Kidney (tissue), 13 donors: ENCODE measurements at regions not wholly inside any gene's neighbourhood (a gene's known extent, or its start where the extent isn't known, plus 50 kb on each side); places are given as distances from the start of the nearest gene placed in this dataset.

ENCODE experiments used
- DNase-seq, 5 donors: peaks; one replicate each; pipeline ENCODE4 v3.0.0-alpha.2; 2013 to 2020
- FAIRE-seq: peaks from 2 replicates; lab custom pipeline; 2012; peaks lifted over from hg19 to GRCh38; lab: Jason Lieb, UNC
- H3K27ac ChIP-seq, 2 donors: one replicate each; pipeline ENCODE4 v1.7.0; 2013; ENCODE audit warnings: low read depth in 2 of 2, low read length in 2 of 2, inconsistent platforms in 1 of 2
- H3K27me3 ChIP-seq: one replicate; pipeline ENCODE4 v1.7.1; 2013; ENCODE audit warnings: low read length, inconsistent platforms; ENCODE audit not compliant: control insufficient read depth, insufficient read depth
- H3K36me3 ChIP-seq, 3 donors: one replicate each; pipeline versions ENCODE4 v1.7.0 to v1.7.1; 2013; ENCODE audit warnings: low read length in 3 of 3, control low read depth in 1 of 3, inconsistent platforms in 1 of 3; ENCODE audit not compliant: insufficient read depth in 3 of 3, control insufficient read depth in 2 of 3
- H3K4me1 ChIP-seq, 3 donors: one replicate each; pipeline versions ENCODE4 v1.7.0 to v1.7.1; 2013; ENCODE audit warnings: low read length in 3 of 3, inconsistent platforms in 1 of 3, low read depth in 1 of 3; ENCODE audit not compliant: control insufficient read depth in 2 of 3, insufficient read depth in 2 of 3
- H3K4me3 ChIP-seq, 3 donors: one replicate each; pipeline versions ENCODE4 v1.7.0 to v1.8.1; 2013; ENCODE audit warnings: low read length in 3 of 3, control low read depth in 1 of 3, inconsistent platforms in 1 of 3
- H3K9ac ChIP-seq, 3 donors: one replicate each; pipeline versions ENCODE4 v1.7.0 to v1.7.1; 2013; ENCODE audit warnings: low read length in 3 of 3, control low read depth in 1 of 3, inconsistent platforms in 1 of 3
- H3K9me3 ChIP-seq, 3 donors: one replicate each; pipeline versions ENCODE4 v1.7.0 to v1.7.1; 2013; ENCODE audit warnings: low read length in 3 of 3, control low read depth in 1 of 3, inconsistent platforms in 1 of 3; ENCODE audit not compliant: control insufficient read depth in 2 of 3, insufficient read depth in 1 of 3
- intact Hi-C: fragments of 100-400 bp; cut with DNase I; formaldehyde crosslinking; loops from one replicate; pipeline ENCODE4 v1.11.1; 2022
- TF ChIP-seq, protein P1 (sequence below): IDR thresholded peaks from 3 replicates; pipeline ENCODE4 v1.5.1; 2012; ENCODE audit warnings: mild to moderate bottlenecking, moderate library complexity, borderline replicate concordance; ENCODE audit not compliant: insufficient read depth; ENCODE audit errors: extremely low read depth
- donor health status: control.
- donor health status: control.
- donor health status: control.
- donor health status: control.
- donor health status: control.
- donor health status: DM: yes; HTN: yes; CAD: no.
- donor health status: Normal renal cell carcinoma (clear cell type).

DNA sequence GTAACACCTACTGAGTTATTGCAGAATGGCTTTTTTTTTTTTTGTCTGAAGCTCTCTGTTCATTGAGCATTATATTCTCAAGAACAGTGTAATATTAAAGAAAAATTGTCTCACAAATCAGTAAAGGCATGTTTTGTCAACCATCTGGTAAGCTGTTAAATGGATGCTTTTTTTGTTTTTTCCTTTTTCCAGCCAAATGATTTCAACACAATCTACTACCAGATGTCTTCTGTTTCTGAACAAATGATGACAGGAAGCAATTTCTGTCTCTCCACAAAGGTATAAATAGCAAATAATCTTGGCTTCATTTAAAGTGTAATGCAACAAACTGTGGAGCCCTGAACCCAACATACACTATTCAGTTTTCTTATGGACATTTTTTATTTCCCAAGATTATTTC, 78.6 kb upstream of the RGS2 start:
- no peak overlapping the region for H3K4me3 ChIP-seq
- H3K36me3 ChIP-seq: no peaks in the 10 kb centered on the region
- no peak overlapping the region for H3K27ac ChIP-seq
- H3K4me1 ChIP-seq: no peaks in the 10 kb centered on the region
- intact Hi-C loops: no loop called here
- H3K9me3 ChIP-seq: no peaks in the 10 kb centered on the region
- DNase-seq (no peak), FAIRE-seq (no peak)
- H3K27me3 ChIP-seq: no peaks in the 10 kb centered on the region
- TF ChIP-seq, protein P1, sequence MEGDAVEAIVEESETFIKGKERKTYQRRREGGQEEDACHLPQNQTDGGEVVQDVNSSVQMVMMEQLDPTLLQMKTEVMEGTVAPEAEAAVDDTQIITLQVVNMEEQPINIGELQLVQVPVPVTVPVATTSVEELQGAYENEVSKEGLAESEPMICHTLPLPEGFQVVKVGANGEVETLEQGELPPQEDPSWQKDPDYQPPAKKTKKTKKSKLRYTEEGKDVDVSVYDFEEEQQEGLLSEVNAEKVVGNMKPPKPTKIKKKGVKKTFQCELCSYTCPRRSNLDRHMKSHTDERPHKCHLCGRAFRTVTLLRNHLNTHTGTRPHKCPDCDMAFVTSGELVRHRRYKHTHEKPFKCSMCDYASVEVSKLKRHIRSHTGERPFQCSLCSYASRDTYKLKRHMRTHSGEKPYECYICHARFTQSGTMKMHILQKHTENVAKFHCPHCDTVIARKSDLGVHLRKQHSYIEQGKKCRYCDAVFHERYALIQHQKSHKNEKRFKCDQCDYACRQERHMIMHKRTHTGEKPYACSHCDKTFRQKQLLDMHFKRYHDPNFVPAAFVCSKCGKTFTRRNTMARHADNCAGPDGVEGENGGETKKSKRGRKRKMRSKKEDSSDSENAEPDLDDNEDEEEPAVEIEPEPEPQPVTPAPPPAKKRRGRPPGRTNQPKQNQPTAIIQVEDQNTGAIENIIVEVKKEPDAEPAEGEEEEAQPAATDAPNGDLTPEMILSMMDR: no peak
- no peak overlapping the region for H3K9ac ChIP-seq

DNA sequence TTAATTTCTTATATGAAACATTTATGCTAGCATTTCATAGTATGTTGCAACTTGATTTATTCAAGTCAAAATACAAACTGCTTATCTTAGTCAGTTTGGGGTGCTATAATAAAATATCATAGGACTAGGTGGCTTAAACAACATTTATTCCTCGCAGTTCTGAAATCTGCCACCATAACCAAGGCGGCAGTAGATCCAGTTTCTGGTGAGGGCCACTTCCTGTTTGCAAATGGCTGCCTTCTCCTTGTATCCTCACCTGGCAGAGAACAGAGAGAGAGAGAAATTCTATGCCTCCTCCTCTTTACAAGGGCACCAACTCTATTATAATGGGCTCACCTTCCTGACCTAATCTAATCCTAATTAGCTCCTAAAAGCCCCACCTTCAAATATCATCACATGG, 76.1 kb upstream of the RGS2 start:
- no peaks in the 10 kb centered on the region for H3K27me3 ChIP-seq
- H3K9ac ChIP-seq: no peak overlapping the region
- DNase-seq: no peak
- H3K4me1 ChIP-seq: no peaks in the 10 kb centered on the region
- intact Hi-C loops: no loop called here
- no peaks in the 10 kb centered on the region for H3K36me3 ChIP-seq
- TF ChIP-seq, protein P1: no peak
- no peak for FAIRE-seq
- no peaks in the 10 kb centered on the region for H3K9me3 ChIP-seq
- H3K4me3 ChIP-seq: no peak overlapping the region
- H3K27ac ChIP-seq: no peak overlapping the region

DNA sequence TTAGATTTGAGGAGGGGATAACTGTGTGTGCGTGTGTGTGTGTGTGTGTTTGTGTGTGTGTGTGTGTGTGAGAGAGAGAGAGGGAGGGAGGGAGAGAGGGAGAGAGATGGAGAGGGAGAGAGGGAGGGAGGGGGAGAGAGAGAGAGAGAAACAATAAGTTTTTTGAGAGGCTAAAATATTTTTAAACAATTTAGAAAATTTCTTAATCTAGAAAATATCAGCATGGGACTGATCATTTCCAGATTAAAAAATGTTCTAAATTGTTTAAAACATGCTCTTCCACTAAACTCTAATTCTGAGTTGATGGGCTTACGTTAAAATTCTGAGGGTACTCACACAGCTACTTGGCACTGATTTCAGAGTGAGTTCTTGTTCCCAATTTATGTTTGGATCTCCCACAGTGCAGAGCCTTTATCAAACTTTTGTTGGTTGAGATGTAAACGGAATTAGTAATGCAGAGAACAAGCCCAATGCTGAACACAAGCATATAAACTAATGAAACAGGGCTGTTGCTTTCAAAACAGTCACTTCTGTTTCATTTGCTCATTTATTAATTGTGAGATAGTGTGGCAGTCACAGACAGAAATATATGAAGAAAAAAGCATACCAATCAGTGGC, 73.4 kb upstream of the RGS2 start:
- no peak for FAIRE-seq
- TF ChIP-seq, protein P1: no peak
- no peak overlapping the region for H3K4me3 ChIP-seq
- intact Hi-C loops: no loop called here
- H3K9me3 ChIP-seq: no peaks in the 10 kb centered on the region
- no peak overlapping the region for H3K27ac ChIP-seq
- DNase-seq: no peak
- no peak overlapping the region for H3K9ac ChIP-seq
- no peaks in the 10 kb centered on the region for H3K4me1 ChIP-seq
- no peaks in the 10 kb centered on the region for H3K27me3 ChIP-seq
- no peaks in the 10 kb centered on the region for H3K36me3 ChIP-seq

DNA sequence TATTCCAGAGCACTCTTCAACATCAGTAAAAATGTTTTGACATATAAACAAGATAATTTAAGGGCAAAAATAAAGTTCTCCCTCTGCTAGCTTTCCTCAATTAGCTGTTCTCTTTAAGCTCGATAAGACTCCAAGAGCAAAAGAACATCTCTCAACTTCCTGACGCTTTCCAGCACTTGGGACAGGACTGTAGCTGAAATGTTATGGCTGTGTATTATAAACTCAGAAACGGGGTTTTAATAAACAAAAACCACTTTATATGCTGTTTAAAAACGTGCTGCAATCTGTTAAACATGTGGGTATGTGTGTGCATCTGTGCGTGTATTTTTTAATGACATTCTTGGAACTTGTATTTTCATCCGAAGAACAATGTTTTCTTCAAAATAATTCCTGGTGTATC, 71.5 kb upstream of the RGS2 start:
- FAIRE-seq (no peak), DNase-seq (no peak)
- no peaks in the 10 kb centered on the region for H3K36me3 ChIP-seq
- no peaks in the 10 kb centered on the region for H3K4me1 ChIP-seq
- H3K4me3 ChIP-seq: no peak overlapping the region
- TF ChIP-seq, protein P1: no peak
- intact Hi-C loops: no loop called here
- no peak overlapping the region for H3K27ac ChIP-seq
- no peaks in the 10 kb centered on the region for H3K9me3 ChIP-seq
- no peak overlapping the region for H3K9ac ChIP-seq
- H3K27me3 ChIP-seq: no peaks in the 10 kb centered on the region
